ENCODE measurements at regions not wholly inside any gene's neighbourhood (a gene's known extent, or its start where the extent isn't known, plus 50 kb on each side); places are given as distances from the start of the nearest gene placed in this dataset.

DNA sequence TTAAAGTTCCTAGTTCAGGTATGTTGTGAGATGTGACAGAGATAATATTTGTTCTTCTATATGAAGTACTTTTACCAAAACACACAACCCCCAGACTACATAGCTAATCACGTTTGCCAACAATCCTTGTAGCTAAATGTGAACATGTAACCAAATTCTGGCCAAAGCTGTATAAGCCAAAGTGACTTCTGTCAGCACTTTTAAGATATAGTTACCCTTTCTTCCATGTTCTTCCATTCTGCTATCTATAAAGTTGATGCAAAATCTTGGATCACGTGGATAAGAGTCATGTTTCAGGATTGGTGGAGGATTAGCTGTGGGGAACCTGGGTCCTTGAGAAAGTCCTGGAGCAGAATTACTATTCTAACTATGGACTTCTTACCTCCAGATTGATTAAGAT is 1366.6 kb downstream of the FSCB start:
- TF ChIP-seq, protein P1, sequence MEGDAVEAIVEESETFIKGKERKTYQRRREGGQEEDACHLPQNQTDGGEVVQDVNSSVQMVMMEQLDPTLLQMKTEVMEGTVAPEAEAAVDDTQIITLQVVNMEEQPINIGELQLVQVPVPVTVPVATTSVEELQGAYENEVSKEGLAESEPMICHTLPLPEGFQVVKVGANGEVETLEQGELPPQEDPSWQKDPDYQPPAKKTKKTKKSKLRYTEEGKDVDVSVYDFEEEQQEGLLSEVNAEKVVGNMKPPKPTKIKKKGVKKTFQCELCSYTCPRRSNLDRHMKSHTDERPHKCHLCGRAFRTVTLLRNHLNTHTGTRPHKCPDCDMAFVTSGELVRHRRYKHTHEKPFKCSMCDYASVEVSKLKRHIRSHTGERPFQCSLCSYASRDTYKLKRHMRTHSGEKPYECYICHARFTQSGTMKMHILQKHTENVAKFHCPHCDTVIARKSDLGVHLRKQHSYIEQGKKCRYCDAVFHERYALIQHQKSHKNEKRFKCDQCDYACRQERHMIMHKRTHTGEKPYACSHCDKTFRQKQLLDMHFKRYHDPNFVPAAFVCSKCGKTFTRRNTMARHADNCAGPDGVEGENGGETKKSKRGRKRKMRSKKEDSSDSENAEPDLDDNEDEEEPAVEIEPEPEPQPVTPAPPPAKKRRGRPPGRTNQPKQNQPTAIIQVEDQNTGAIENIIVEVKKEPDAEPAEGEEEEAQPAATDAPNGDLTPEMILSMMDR (IDR thresholded peaks at IDR 0.05 in 4 of 5, conservative IDR thresholded peaks at IDR 0.05 in 1 of 5), result no peak
- no peak for TF ChIP-seq POLR2A (IDR thresholded peaks at IDR 0.05)

Data from gastrocnemius medialis (tissue), 4 donors.